ENCODE measurements at regions not wholly inside any gene's neighbourhood (a gene's known extent, or its start where the extent isn't known, plus 50 kb on each side); places are given as distances from the start of the nearest gene placed in this dataset.

- Histone ChIP-seq H3K9ac (ENCODE audit: low read depth in 1 of 2, low read length in 2 of 2) (no peak overlapping the region), H3K9me3 (ENCODE audit: control insufficient read depth in 4 of 4, low read length in 3 of 4) (no peaks in the 10 kb centered on the region), H3K36me3 (ENCODE audit: control insufficient read depth in 4 of 4, insufficient read depth in 3 of 4, low read depth in 1 of 4, low read length in 3 of 4) (no peaks in the 10 kb centered on the region), H3K4me1 (ENCODE audit: control insufficient read depth in 4 of 4, insufficient read depth in 4 of 4, low read length in 3 of 4) (peaks cover 18 to 46% (median 31%) of the 10 kb centered on the region in 4 donors), H3K27ac (ENCODE audit: low read depth in 1 of 2, low read length in 2 of 2) (no peak overlapping the region), H3K27me3 (ENCODE audit: control insufficient read depth in 4 of 4, insufficient read depth in 4 of 4, low read length in 3 of 4) (no peaks in the 10 kb centered on the region), H3K4me3 (ENCODE audit: low read depth in 1 of 3, low read length in 3 of 3) (no peak overlapping the region)
- WGBS, result 52% methylated on average over 10 of the region's 10 CpGs
- DNase-seq (ENCODE audit: low spot score), result no peak
- TF ChIP-seq FOXA1 (IDR thresholded peaks at IDR 0.05), result no peak
- TF ChIP-seq CTCF (IDR thresholded peaks at IDR 0.05; ENCODE audit: low read depth, low read length, missing input control), result no peak
- no peak for TF ChIP-seq YY1 (IDR thresholded peaks at IDR 0.05)
- no peak for TF ChIP-seq GABPA (IDR thresholded peaks at IDR 0.05 in 1 of 2, conservative IDR thresholded peaks at IDR 0.05 in 1 of 2)
- TF ChIP-seq SP1 (IDR thresholded peaks at IDR 0.05), result no peak
- no peak for TF ChIP-seq HNF4G (IDR thresholded peaks at IDR 0.05)
- no peak for TF ChIP-seq ZBTB33 (IDR thresholded peaks at IDR 0.05)
- no peak for TF ChIP-seq HNF4A (conservative IDR thresholded peaks at IDR 0.05)
- no peak for TF ChIP-seq EGR1 (IDR thresholded peaks at IDR 0.05; ENCODE audit: low read depth in 2 of 2)
- no peak for TF ChIP-seq TAF1 (conservative IDR thresholded peaks at IDR 0.05)
- no peak for TF ChIP-seq JUND (IDR thresholded peaks at IDR 0.05)
- TF ChIP-seq RAD21 (IDR thresholded peaks at IDR 0.05), result no peak
- TF ChIP-seq REST (IDR thresholded peaks at IDR 0.05), result no peak
- no peak for TF ChIP-seq ATF3 (IDR thresholded peaks at IDR 0.05)
- TF ChIP-seq MAX (IDR thresholded peaks at IDR 0.05), result no peak
- no peak for TF ChIP-seq FOXA2 (IDR thresholded peaks at IDR 0.05)
- TF ChIP-seq RXRA (IDR thresholded peaks at IDR 0.05), result no peak
- no peak for TF ChIP-seq NR2F2 (IDR thresholded peaks at IDR 0.05)
Observed at GRCh38 chr18:49727816-49728215, 85.5 kb downstream of the ACAA2 start.

- Histone ChIP-seq H3K27ac (ENCODE audit: low read depth in 1 of 2, low read length in 2 of 2) (no peak overlapping the region), H3K9ac (ENCODE audit: low read depth in 1 of 2, low read length in 2 of 2) (no peak overlapping the region), H3K4me3 (ENCODE audit: low read depth in 1 of 3, low read length in 3 of 3) (no peak overlapping the region), H3K4me1 (ENCODE audit: control insufficient read depth in 4 of 4, insufficient read depth in 4 of 4, low read length in 3 of 4) (peaks cover 14 to 35% (median 22%) of the 10 kb centered on the region in 4 donors), H3K36me3 (ENCODE audit: control insufficient read depth in 4 of 4, insufficient read depth in 3 of 4, low read depth in 1 of 4, low read length in 3 of 4) (no peaks in the 10 kb centered on the region), H3K27me3 (ENCODE audit: control insufficient read depth in 4 of 4, insufficient read depth in 4 of 4, low read length in 3 of 4) (no peaks in the 10 kb centered on the region), H3K9me3 (ENCODE audit: control insufficient read depth in 4 of 4, low read length in 3 of 4) (no peaks in the 10 kb centered on the region)
- no peak for DNase-seq (ENCODE audit: low spot score)
- TF ChIP-seq JUND (IDR thresholded peaks at IDR 0.05) (no peak), FOXA2 (IDR thresholded peaks at IDR 0.05) (no peak), EGR1 (IDR thresholded peaks at IDR 0.05; ENCODE audit: low read depth in 2 of 2) (no peak), SP1 (IDR thresholded peaks at IDR 0.05) (no peak), ZBTB33 (IDR thresholded peaks at IDR 0.05) (no peak), NR2F2 (IDR thresholded peaks at IDR 0.05) (no peak), FOXA1 (IDR thresholded peaks at IDR 0.05) (no peak), RXRA (IDR thresholded peaks at IDR 0.05) (no peak), ATF3 (IDR thresholded peaks at IDR 0.05) (no peak), MAX (IDR thresholded peaks at IDR 0.05) (no peak), HNF4G (IDR thresholded peaks at IDR 0.05) (no peak)
- WGBS, result 96% methylated on average over 1 of the region's 1 CpG
Observed at GRCh38 chr18:49726675-49726963, 86.7 kb downstream of the ACAA2 start.
